Tibial nerve (tissue), 3 donors: ENCODE measurements at regions not wholly inside any gene's neighbourhood (a gene's known extent, or its start where the extent isn't known, plus 50 kb on each side); places are given as distances from the start of the nearest gene placed in this dataset.

Source experiments
- POLR2A ChIP-seq, 2 donors: fragments of 450-650 bp; IDR thresholded peaks; one replicate each; pipeline ENCODE4 v1.6.1; 2017; ENCODE audit warnings: antibody characterized with exemption in 2 of 2, mild to moderate bottlenecking in 2 of 2, moderate library complexity in 2 of 2
- TF ChIP-seq, protein P1 (sequence below), 5 experiments: fragments of 200-600 bp in 3 of 5; fragments of 450-650 bp in 2 of 5; sonication (generic) in 3 of 5; IDR thresholded peaks; one replicate each; pipeline ENCODE4 v1.5.1; 2016 to 2019; ENCODE audit warnings: antibody characterized with exemption in 5 of 5, mild to moderate bottlenecking in 3 of 5, moderate library complexity in 2 of 5

DNA sequence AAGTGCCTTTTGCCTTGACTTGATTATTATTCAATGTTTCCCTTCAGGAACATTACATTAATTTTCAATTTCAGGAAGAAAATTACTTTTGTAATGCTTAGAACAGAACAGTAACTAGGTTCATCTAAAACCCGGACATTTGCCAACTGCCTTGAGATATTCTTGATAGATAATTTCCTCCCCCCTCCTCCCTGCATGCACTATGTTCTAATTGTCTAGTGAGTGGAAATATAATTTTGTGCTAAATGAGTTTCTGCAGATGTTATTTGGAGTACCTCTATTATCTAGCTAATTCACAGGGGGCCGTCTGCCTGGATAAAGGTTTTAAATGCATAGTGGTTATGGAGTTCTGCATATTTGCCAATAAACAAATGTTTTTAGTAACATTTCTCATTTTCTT, 200.3 kb upstream of the SLC39A10 start:
- TF ChIP-seq, protein P1, sequence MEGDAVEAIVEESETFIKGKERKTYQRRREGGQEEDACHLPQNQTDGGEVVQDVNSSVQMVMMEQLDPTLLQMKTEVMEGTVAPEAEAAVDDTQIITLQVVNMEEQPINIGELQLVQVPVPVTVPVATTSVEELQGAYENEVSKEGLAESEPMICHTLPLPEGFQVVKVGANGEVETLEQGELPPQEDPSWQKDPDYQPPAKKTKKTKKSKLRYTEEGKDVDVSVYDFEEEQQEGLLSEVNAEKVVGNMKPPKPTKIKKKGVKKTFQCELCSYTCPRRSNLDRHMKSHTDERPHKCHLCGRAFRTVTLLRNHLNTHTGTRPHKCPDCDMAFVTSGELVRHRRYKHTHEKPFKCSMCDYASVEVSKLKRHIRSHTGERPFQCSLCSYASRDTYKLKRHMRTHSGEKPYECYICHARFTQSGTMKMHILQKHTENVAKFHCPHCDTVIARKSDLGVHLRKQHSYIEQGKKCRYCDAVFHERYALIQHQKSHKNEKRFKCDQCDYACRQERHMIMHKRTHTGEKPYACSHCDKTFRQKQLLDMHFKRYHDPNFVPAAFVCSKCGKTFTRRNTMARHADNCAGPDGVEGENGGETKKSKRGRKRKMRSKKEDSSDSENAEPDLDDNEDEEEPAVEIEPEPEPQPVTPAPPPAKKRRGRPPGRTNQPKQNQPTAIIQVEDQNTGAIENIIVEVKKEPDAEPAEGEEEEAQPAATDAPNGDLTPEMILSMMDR (IDR thresholded peaks at IDR 0.05): no peak
- no peak for TF ChIP-seq POLR2A (IDR thresholded peaks at IDR 0.05)
